Liver (tissue), 8 donors: ENCODE measurements at regions not wholly inside any gene's neighbourhood (a gene's known extent, or its start where the extent isn't known, plus 50 kb on each side); places are given as distances from the start of the nearest gene placed in this dataset.

ENCODE experiments used
- DNase-seq: peaks from one replicate; pipeline ENCODE4 v3.0.0-alpha.2; 2017; ENCODE audit warnings: low spot score
- H3K27ac ChIP-seq, 2 donors: one replicate each; pipeline ENCODE4 v1.7.0; 2013; ENCODE audit warnings: inconsistent platforms in 2 of 2, low read length in 2 of 2, control low read depth in 1 of 2, low read depth in 1 of 2, mild to moderate bottlenecking in 1 of 2
- H3K27me3 ChIP-seq, 4 donors: one replicate each; pipeline versions ENCODE4 v1.6.1 to v1.7.0; 2013; ENCODE audit warnings: low read length in 3 of 4, inconsistent platforms in 1 of 4, mild to moderate bottlenecking in 1 of 4, moderate library complexity in 1 of 4; ENCODE audit not compliant: control insufficient read depth in 4 of 4, insufficient read depth in 4 of 4
- H3K36me3 ChIP-seq, 4 donors: one replicate each; pipeline versions ENCODE4 v1.6.1 to v1.7.0; 2013; ENCODE audit warnings: low read length in 3 of 4, mild to moderate bottlenecking in 3 of 4, low read depth in 1 of 4, moderate library complexity in 1 of 4; ENCODE audit not compliant: control insufficient read depth in 4 of 4, insufficient read depth in 3 of 4
- H3K4me1 ChIP-seq, 4 donors: one replicate each; pipeline versions ENCODE4 v1.6.1 to v1.7.0; 2013; ENCODE audit warnings: low read length in 3 of 4, mild to moderate bottlenecking in 3 of 4, moderate library complexity in 1 of 4; ENCODE audit not compliant: control insufficient read depth in 4 of 4, insufficient read depth in 4 of 4
- H3K4me3 ChIP-seq, 3 donors: one replicate each; pipeline versions ENCODE4 v1.6.1 to v1.7.0; 2013; ENCODE audit warnings: low read length in 3 of 3, control low read depth in 1 of 3, low read depth in 1 of 3, mild to moderate bottlenecking in 1 of 3
- H3K9ac ChIP-seq, 2 donors: one replicate each; pipeline ENCODE4 v1.7.0; 2013; ENCODE audit warnings: low read length in 2 of 2, mild to moderate bottlenecking in 2 of 2, moderate library complexity in 2 of 2, control low read depth in 1 of 2, low read depth in 1 of 2
- H3K9me3 ChIP-seq, 4 donors: one replicate each; pipeline versions ENCODE4 v1.6.1 to v1.7.0; 2013; ENCODE audit warnings: low read length in 3 of 4; ENCODE audit not compliant: control insufficient read depth in 4 of 4
- CTCF ChIP-seq: fragments of 150-350 bp; IDR thresholded peaks from 2 replicates; pipeline ENCODE4 v1.5.1; 2017; ENCODE audit warnings: improper control_type of control experiment, low read depth, low read length; ENCODE audit not compliant: missing input control
- EGR1 ChIP-seq, 2 donors: IDR thresholded peaks; 2 replicates each; pipeline ENCODE4 v1.6.1; 2016 to 2018; ENCODE audit warnings: antibody characterized with exemption in 2 of 2, low read depth in 2 of 2
- FOXA1 ChIP-seq: IDR thresholded peaks from 2 replicates; pipeline ENCODE4 v1.6.1; 2016; ENCODE audit warnings: antibody characterized with exemption
- FOXA2 ChIP-seq: IDR thresholded peaks from 2 replicates; pipeline ENCODE4 v1.6.1; 2016; ENCODE audit warnings: antibody characterized with exemption
- HNF4A ChIP-seq, 2 donors: conservative IDR thresholded peaks; 2 replicates each; pipeline ENCODE4 v1.6.1; 2016; ENCODE audit warnings: antibody characterized with exemption in 2 of 2, mild to moderate bottlenecking in 2 of 2
- HNF4G ChIP-seq: IDR thresholded peaks from 2 replicates; pipeline ENCODE4 v1.6.1; 2016; ENCODE audit warnings: antibody characterized with exemption
- JUND ChIP-seq, 2 donors: IDR thresholded peaks; 2 replicates each; pipeline ENCODE4 v1.6.1; 2016; ENCODE audit warnings: antibody characterized with exemption in 2 of 2
- NR2F2 ChIP-seq: IDR thresholded peaks from 2 replicates; pipeline ENCODE4 v1.6.1; 2016; ENCODE audit warnings: antibody characterized with exemption
- RAD21 ChIP-seq, 2 donors: IDR thresholded peaks; 2 replicates each; pipeline ENCODE4 v1.6.1; 2016; ENCODE audit warnings: antibody characterized with exemption in 2 of 2, mild to moderate bottlenecking in 2 of 2
- RXRA ChIP-seq, 2 donors: IDR thresholded peaks; 2 replicates each; pipeline ENCODE4 v1.6.1; 2017 to 2018; ENCODE audit warnings: antibody characterized with exemption in 2 of 2, mild to moderate bottlenecking in 1 of 2
- SP1 ChIP-seq: IDR thresholded peaks from 2 replicates; pipeline ENCODE4 v1.6.1; 2018; ENCODE audit warnings: antibody characterized with exemption, mild to moderate bottlenecking
- TAF1 ChIP-seq: conservative IDR thresholded peaks from 2 replicates; pipeline ENCODE4 v1.6.1; 2016; ENCODE audit warnings: antibody characterized with exemption, mild to moderate bottlenecking
- ZBTB33 ChIP-seq: IDR thresholded peaks from 2 replicates; pipeline ENCODE4 v1.6.1; 2016; ENCODE audit warnings: antibody characterized with exemption
- WGBS: extraction: QIAGEN DNeasy Blood & Tissue Kit; methylation state at CpG from one replicate; pipeline ENCODE4 v1.1.7; 2013; 5-methylcytosine and 5-hydroxymethylcytosine counted together
- donor health status: healthy.
- donor health status: healthy.
- donor health status: healthy.
- donor health status: healthy.
- donor health status: healthy.

DNA sequence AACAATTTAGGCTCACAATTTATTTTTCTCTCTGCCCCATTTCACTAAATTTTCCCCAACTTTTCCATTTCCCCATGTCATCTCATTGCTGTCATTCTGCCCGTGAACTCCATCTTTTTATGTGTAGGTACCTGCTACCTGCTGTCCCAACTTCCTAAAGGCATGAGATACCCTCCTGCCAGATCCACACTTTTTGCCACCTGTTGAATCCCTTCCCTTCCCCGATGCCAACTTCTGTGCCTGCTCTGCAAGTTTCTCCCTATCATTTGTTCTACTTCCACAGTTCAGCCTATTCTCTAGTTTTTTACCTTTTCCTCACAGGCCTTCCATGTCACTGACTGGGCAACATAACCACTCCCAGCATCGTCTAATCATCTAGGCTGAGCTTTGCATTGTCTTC, 607.5 kb upstream of the KLF12 start:
- Histone ChIP-seq H3K9me3 (no peaks in the 10 kb centered on the region), H3K4me3 (no peak overlapping the region), H3K36me3 (no peaks in the 10 kb centered on the region), H3K27ac (no peak overlapping the region), H3K4me1 (no peaks in the 10 kb centered on the region), H3K9ac (no peak overlapping the region), H3K27me3 (no peaks in the 10 kb centered on the region)
- TF ChIP-seq ZBTB33, result no peak
- no peak for TF ChIP-seq EGR1 (IDR thresholded peaks at IDR 0.05; ENCODE audit: low read depth in 2 of 2)
- no peak for TF ChIP-seq NR2F2
- TF ChIP-seq SP1, result no peak
- TF ChIP-seq HNF4A (conservative IDR thresholded peaks at IDR 0.05), result no peak
- TF ChIP-seq CTCF, result no peak
- TF ChIP-seq HNF4G, result no peak
- no peak for TF ChIP-seq RAD21 (IDR thresholded peaks at IDR 0.05)
- no peak for TF ChIP-seq RXRA (IDR thresholded peaks at IDR 0.05)
- TF ChIP-seq JUND (IDR thresholded peaks at IDR 0.05), result no peak
- DNase-seq, result no peak
- 89% methylated on average over 3 of the region's 3 CpGs for WGBS

- 81% methylated on average over 8 of the region's 8 CpGs for WGBS
- DNase-seq, result no peak
- H3K36me3 ChIP-seq, result no peaks in the 10 kb centered on the region
- H3K27ac ChIP-seq, result no peak overlapping the region
- H3K9me3 ChIP-seq, result no peaks in the 10 kb centered on the region
- H3K4me3 ChIP-seq, result no peak overlapping the region
- H3K9ac ChIP-seq, result no peak overlapping the region
- TF ChIP-seq CTCF (no peak), SP1 (no peak), HNF4A (conservative IDR thresholded peaks at IDR 0.05) (no peak), FOXA1 (no peak), TAF1 (no peak), JUND (IDR thresholded peaks at IDR 0.05) (no peak), NR2F2 (no peak), FOXA2 (no peak)
- no peaks in the 10 kb centered on the region for H3K4me1 ChIP-seq
- no peaks in the 10 kb centered on the region for H3K27me3 ChIP-seq
These were observed 598.7 kb upstream of the KLF12 start for GRCh38 chr13:74732736-74733385.
